Upper lobe of left lung (tissue), 6 donors: ENCODE measurements at regions not wholly inside any gene's neighbourhood (a gene's known extent, or its start where the extent isn't known, plus 50 kb on each side); places are given as distances from the start of the nearest gene placed in this dataset.
A peak's percentile ranks its signal among the peaks of the same experiment; 100 is the strongest.

Experiments used
- ATAC-seq, 2 donors: fragments of 200-7000 bp; cut with Tn5 transposase; one replicate each; pipeline ENCODE4 v1.9.1; 2022; ENCODE audit warnings: mild to moderate bottlenecking in 2 of 2, moderate library complexity in 2 of 2; ENCODE audit not compliant: low FRiP score in 2 of 2
- DNase-seq, 2 donors: peaks; one replicate each; pipeline ENCODE4 v3.0.0-alpha.2; 2019 to 2020
- H3K27ac ChIP-seq, 4 donors: fragments of 200-600 bp; sonication (generic); one replicate each; pipeline ENCODE4 v1.5.1; 2016 to 2019
- H3K27me3 ChIP-seq, 4 donors: fragments of 200-600 bp; sonication (generic); one replicate each; pipeline ENCODE4 v1.5.1; 2017 to 2019
- H3K36me3 ChIP-seq, 4 donors: fragments of 200-600 bp; sonication (generic); one replicate each; pipeline ENCODE4 v1.5.1; 2016 to 2019
- H3K4me1 ChIP-seq, 4 donors: fragments of 200-600 bp; sonication (generic); one replicate each; pipeline ENCODE4 v1.5.1; 2018 to 2019
- H3K4me3 ChIP-seq, 4 donors: fragments of 200-600 bp; sonication (generic); one replicate each; pipeline ENCODE4 v1.5.1; 2017 to 2019; ENCODE audit warnings: mild to moderate bottlenecking in 2 of 4, moderate library complexity in 1 of 4
- H3K9me3 ChIP-seq, 4 donors: fragments of 200-600 bp; sonication (generic); one replicate each; pipeline ENCODE4 v1.5.1; 2018 to 2019
- EP300 ChIP-seq, 4 donors: sonication (generic); formaldehyde crosslinking; IDR thresholded peaks; one replicate each; pipeline ENCODE4 v1.5.1; 2017; ENCODE audit warnings: antibody characterized with exemption in 4 of 4, control low read depth in 2 of 4
- POLR2A ChIP-seq, 4 donors: fragments of 450-650 bp; IDR thresholded peaks; one replicate each; pipeline ENCODE4 v1.5.1; 2016 to 2017; ENCODE audit warnings: antibody characterized with exemption in 4 of 4, mild to moderate bottlenecking in 2 of 4
- POLR2AphosphoS5 ChIP-seq, 2 donors: sonication (generic); formaldehyde crosslinking; IDR thresholded peaks; one replicate each; pipeline ENCODE4 v1.5.1; 2017; ENCODE audit warnings: antibody characterized with exemption in 2 of 2
- WGBS, 2 donors: methylation state at CpG; one replicate each; pipeline ENCODE4 v1.1.5; 2017 to 2018; 5-methylcytosine and 5-hydroxymethylcytosine counted together
- TF ChIP-seq, protein P1 (sequence below), 6 experiments: fragments of 450-650 bp in 4 of 6; fragments of 200-600 bp in 2 of 6; sonication (generic) in 2 of 6; IDR thresholded peaks; one replicate each; pipeline ENCODE4 v1.5.1; 2016 to 2019; ENCODE audit warnings: antibody characterized with exemption in 6 of 6
- donor health status: DM: no; HTN: no; CAD: no; lungs with moderate emphysema.
- donor health status: DM: no; HTN: yes; CAD: no; lungs with severe emphysema.

DNA sequence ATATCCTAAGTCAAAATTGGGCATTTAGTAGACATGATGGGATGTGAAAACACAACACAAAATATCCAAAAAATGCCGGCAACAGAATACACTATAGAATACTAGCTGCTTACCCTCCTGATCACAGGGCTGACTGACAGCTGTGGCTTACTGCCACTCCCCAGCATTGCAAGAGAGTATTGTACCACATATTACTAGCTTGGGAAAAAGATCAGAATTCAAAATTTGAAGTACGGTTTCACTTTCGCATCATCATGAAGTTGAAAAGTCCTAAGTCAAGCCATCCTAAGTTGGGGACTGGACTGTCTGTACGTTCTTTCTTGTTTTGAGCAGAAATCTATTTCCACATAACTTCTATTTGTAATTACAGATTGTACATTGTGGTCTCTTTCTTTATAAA, 851.4 kb downstream of the MAT2B start:
- H3K36me3 ChIP-seq, result no peaks in the 10 kb centered on the region
- no peak overlapping the region for H3K4me3 ChIP-seq
- ATAC-seq (peak in 1 of 2 donors; percentile 31), DNase-seq (no peak)
- no peaks in the 10 kb centered on the region for H3K4me1 ChIP-seq
- H3K27me3 ChIP-seq, result no peaks in the 10 kb centered on the region
- TF ChIP-seq, protein P1, sequence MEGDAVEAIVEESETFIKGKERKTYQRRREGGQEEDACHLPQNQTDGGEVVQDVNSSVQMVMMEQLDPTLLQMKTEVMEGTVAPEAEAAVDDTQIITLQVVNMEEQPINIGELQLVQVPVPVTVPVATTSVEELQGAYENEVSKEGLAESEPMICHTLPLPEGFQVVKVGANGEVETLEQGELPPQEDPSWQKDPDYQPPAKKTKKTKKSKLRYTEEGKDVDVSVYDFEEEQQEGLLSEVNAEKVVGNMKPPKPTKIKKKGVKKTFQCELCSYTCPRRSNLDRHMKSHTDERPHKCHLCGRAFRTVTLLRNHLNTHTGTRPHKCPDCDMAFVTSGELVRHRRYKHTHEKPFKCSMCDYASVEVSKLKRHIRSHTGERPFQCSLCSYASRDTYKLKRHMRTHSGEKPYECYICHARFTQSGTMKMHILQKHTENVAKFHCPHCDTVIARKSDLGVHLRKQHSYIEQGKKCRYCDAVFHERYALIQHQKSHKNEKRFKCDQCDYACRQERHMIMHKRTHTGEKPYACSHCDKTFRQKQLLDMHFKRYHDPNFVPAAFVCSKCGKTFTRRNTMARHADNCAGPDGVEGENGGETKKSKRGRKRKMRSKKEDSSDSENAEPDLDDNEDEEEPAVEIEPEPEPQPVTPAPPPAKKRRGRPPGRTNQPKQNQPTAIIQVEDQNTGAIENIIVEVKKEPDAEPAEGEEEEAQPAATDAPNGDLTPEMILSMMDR (IDR thresholded peaks at IDR 0.05), result no peak
- TF ChIP-seq POLR2AphosphoS5 (IDR thresholded peaks at IDR 0.05) (no peak), EP300 (IDR thresholded peaks at IDR 0.05) (no peak), POLR2A (IDR thresholded peaks at IDR 0.05) (no peak)
- H3K27ac ChIP-seq, result no peak overlapping the region
- H3K9me3 ChIP-seq, result no peaks in the 10 kb centered on the region
- 79% methylated on average over 4 of the region's 4 CpGs for WGBS, 2 donors

DNA sequence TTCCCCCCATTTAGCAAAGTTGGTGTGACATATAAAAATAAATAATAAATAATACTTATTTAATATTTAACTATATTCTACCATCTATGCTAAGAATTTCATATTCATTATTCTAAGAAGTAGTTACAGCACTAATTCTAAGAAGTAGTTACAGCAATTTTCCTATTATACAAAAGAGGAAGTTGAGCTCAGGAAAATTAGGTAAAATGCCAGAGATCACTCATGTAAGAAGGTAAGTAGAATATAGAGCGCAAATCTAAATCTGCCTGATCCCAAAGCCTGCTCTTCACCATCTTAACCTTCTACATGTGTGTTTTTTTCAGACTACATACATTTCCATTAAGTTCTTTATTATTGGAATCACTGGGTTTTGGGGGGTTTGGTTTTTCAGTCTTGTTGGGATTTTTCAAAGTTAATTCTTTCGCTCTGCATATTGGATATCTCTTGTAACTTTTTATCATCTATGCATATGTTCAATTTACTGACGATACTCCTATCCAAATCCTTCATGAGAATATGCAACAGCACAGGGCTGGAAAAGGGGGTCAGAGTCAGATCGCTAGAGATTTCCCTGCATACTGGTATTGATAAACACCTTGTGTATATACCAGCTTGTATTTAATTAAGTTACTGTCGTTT, 852.1 kb downstream of the MAT2B start:
- Histone ChIP-seq H3K4me1 (no peaks in the 10 kb centered on the region), H3K27ac (no peak overlapping the region), H3K36me3 (no peaks in the 10 kb centered on the region), H3K4me3 (no peak overlapping the region), H3K27me3 (no peaks in the 10 kb centered on the region), H3K9me3 (no peaks in the 10 kb centered on the region)
- TF ChIP-seq, protein P1 (IDR thresholded peaks at IDR 0.05), result no peak
- TF ChIP-seq POLR2A (IDR thresholded peaks at IDR 0.05) (no peak), EP300 (IDR thresholded peaks at IDR 0.05) (no peak), POLR2AphosphoS5 (IDR thresholded peaks at IDR 0.05) (no peak)
- ATAC-seq (no peak), DNase-seq (no peak)
- 76 to 80% methylated on average over 5 of the region's 5 CpGs for WGBS, 2 donors

DNA sequence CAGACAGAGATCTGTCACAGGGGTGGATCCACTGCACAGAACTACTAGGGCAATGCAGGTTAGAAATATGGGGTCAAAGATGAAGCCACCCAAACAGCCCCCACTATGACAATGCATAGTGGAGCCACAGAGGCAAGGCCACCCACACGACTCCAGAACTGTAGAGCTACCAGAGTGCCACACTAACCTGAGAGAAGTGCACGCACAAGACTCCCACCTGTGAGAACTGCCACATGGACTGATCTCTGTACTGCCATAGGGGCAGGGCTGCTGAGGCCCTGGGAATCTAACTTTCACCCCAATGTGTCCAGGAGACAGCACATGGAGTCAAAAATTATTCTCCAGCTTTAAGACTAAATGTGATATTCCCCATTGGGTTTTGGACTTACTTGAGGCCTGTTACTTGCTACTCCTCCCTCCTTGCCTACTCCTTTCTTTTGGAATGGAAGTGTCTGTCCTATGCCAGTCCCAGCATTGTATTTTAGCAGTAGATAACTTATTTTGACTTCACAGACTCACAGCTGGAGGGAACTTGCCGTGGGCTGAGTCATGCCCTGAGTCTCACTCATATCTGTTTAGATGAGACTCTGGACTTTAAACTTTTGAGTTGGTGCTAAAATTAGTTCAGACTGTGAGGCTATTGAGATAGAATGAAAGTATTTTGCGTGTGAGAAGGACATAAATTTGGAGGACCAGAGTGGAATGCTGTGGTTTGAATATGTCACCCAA, 853.3 kb downstream of the MAT2B start:
- no peak for ATAC-seq
- H3K27me3 ChIP-seq, result no peaks in the 10 kb centered on the region
- H3K4me1 ChIP-seq, result no peaks in the 10 kb centered on the region
- no peak overlapping the region for H3K4me3 ChIP-seq
- H3K9me3 ChIP-seq, result no peaks in the 10 kb centered on the region
- 74 to 76% methylated on average over 4 of the region's 4 CpGs for WGBS, 2 donors
- no peaks in the 10 kb centered on the region for H3K36me3 ChIP-seq
- no peak overlapping the region for H3K27ac ChIP-seq
- no peak for TF ChIP-seq POLR2AphosphoS5 (IDR thresholded peaks at IDR 0.05)
- TF ChIP-seq, protein P1 (IDR thresholded peaks at IDR 0.05), result no peak
- no peak for TF ChIP-seq POLR2A (IDR thresholded peaks at IDR 0.05)
- no peak for TF ChIP-seq EP300 (IDR thresholded peaks at IDR 0.05)
- DNase-seq, result no peak

DNA sequence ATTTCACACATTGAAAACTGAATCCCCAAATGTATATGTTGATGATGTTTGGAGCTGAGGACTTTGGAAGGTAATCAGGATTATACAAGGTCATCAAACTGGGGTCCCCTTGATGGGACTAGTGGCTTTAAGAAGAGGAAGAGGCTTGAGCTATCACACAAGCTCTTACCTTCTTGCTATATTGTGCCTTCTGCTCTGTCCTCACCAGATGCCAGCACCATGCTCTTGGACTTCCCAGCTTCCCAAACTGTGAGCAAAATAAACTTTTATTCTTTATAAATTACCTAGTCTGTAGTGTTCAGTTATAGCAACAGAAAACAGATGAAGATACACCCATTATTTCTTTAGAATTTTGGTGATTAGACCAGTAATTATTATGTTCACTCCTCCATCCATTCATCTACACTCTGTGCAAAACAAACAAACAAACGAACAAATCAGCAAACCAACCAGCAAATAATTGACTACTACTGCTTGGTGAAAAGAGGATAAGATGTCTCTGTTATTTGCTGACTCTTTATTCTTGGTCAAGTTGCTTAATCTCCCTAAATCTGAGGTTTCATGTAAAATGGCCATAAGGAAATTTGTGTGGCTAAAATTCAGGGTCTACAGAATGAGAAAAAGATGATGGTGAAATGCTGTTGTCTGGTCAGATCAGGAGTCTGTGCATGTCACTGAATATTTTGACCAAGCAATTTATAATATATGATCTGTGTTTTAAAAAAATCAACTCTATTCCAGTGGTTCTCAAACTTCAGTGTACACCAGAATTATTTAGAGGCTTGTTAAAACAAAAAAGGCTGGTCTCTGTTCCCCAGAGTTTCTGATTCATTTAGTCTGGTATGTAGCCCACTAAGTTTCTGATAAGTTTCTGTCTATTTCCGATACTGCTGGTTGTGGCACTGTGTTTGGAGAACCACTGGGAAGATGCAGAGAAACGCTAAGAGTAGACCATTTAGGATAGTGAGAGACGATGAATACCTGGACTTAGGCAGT, 854.1 kb downstream of the MAT2B start:
- TF ChIP-seq, protein P1 (IDR thresholded peaks at IDR 0.05), result no peak
- no peak for TF ChIP-seq POLR2A (IDR thresholded peaks at IDR 0.05)
- TF ChIP-seq EP300 (IDR thresholded peaks at IDR 0.05), result no peak
- no peak for TF ChIP-seq POLR2AphosphoS5 (IDR thresholded peaks at IDR 0.05)
- no peaks in the 10 kb centered on the region for H3K9me3 ChIP-seq
- no peak overlapping the region for H3K4me3 ChIP-seq
- H3K4me1 ChIP-seq, result no peaks in the 10 kb centered on the region
- H3K27me3 ChIP-seq, result no peaks in the 10 kb centered on the region
- H3K36me3 ChIP-seq, result no peaks in the 10 kb centered on the region
- 80 to 85% methylated on average over 4 of the region's 4 CpGs for WGBS, 2 donors
- no peak for DNase-seq
- ATAC-seq, result no peak
- H3K27ac ChIP-seq, result no peak overlapping the region
